8988T (cell line): ENCODE measurements at regions not wholly inside any gene's neighbourhood (a gene's known extent, or its start where the extent isn't known, plus 50 kb on each side); places are given as distances from the start of the nearest gene placed in this dataset.

Source experiments
- DNase-seq: peaks from one replicate; pipeline ENCODE4 v3.0.0; 2011

GRCh38 chr9:86679909-86680308 lies 267.4 kb downstream of the GAS1 start:
- DNase-seq: no peak

DNA sequence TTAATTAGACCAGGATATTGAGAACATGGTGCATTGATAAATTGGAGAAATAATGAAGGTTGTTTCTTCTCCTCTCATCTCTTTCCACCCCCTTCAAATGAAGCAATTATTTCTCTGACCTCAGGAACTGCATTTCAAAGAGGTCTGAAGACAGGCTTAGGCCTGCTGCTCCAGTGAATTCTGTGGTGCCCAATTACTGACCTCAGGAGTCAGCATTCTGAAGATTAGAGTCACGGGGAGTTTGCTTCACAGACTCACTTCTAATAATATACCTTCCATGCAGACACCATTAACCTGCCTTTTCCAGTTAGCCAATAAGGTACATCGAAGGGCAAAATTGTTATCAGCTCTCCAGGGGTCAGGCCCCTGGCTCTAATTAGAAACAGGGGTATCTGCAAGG lies 270.9 kb downstream of the GAS1 start:
- DNase-seq: no peak

- no peak for DNase-seq
These were observed 271.5 kb downstream of the GAS1 start for GRCh38 chr9:86675805-86676204.

- DNase-seq: no peak
These were observed 272.8 kb downstream of the GAS1 start for GRCh38 chr9:86674487-86674886.

- DNase-seq: no peak
These were observed 274.3 kb downstream of the GAS1 start for GRCh38 chr9:86672966-86673365.

GRCh38 chr9:86672301-86672700 lies 275.0 kb downstream of the GAS1 start:
- no peak for DNase-seq

DNA sequence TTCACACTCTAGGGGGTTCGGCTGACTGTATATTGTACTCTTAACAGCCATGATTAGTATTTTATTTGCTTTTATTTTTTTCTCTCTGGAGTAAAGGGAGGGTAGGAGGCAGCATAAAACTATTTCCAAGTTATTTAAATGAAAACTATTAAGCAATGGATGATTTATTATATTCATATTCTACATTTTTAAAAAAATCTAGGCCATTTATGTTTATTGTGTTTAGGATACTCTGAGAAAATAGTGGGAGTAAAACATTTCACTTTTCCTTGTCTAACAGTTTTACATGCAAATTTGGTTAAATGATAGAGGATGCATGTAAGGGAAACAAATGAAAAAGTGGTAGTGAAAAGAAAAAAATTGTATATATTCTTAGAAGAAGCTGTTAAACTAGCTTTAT lies 276.3 kb downstream of the GAS1 start:
- DNase-seq: no peak

DNA sequence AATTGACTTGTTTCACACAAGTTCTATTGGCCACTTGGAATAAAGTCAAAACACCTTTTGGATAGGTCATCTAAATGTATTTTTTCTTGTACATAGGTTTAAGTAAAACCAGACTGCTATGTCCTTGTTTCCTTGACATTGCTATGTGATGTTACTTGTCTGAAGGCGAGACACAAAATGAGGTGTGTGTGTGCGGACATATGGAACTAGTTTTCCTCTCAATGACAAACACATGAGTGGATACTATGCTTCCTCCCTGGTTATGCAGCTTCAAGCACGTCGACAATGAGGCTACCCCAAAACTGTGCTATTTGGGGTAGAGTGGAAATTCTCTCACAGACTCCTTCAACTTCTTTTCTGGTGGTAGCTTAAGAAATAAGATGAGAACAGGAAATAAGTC lies 276.8 kb downstream of the GAS1 start:
- DNase-seq: no peak

- no peak for DNase-seq
These were observed 277.2 kb downstream of the GAS1 start for GRCh38 chr9:86670076-86670475.

GRCh38 chr9:86669422-86669821 lies 277.9 kb downstream of the GAS1 start:
- no peak for DNase-seq

DNA sequence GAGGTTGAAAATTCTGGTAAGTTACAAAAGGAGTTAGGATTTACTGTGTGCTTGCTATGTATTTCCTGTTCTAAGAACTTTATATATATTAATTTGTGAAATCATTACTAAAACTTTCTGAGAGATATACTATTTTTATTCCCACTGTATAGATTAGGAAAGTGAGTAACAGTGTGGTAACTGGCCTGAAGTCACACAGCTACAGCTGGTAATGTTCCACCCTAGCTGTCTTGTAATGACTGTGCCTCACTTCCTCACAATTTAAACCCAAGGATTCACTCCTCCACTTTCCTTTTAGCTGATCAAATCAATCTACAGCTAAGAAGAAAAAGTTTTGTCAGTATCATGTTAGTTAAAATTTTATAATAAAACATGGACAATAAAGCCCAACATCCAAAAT lies 278.8 kb downstream of the GAS1 start:
- DNase-seq: no peak

- DNase-seq: no peak
These were observed 280.0 kb downstream of the GAS1 start for GRCh38 chr9:86667307-86667706.

DNA sequence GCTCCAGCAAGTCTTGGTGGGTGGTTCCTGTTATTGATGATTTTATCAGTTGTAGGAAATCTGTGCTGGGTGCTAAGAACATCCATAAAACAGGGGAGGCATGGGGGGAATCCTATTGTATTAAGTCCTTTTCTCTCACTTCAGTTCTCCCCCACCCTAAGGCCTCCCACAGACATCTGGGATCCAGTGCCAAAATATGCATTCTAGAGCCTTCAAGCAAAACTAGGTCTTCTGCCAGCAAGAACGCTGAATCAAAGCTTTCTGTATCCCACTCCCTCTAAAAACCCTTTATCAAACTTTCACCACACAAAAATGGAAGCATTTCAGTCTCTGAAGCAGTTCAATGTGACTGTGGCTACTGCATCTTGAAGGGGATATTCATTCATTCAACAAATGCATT lies 281.9 kb downstream of the GAS1 start:
- DNase-seq: no peak

GRCh38 chr9:86664603-86665002 lies 282.7 kb downstream of the GAS1 start:
- no peak for DNase-seq

- DNase-seq: no peak
These were observed 283.4 kb downstream of the GAS1 start for GRCh38 chr9:86663905-86664304.

DNA sequence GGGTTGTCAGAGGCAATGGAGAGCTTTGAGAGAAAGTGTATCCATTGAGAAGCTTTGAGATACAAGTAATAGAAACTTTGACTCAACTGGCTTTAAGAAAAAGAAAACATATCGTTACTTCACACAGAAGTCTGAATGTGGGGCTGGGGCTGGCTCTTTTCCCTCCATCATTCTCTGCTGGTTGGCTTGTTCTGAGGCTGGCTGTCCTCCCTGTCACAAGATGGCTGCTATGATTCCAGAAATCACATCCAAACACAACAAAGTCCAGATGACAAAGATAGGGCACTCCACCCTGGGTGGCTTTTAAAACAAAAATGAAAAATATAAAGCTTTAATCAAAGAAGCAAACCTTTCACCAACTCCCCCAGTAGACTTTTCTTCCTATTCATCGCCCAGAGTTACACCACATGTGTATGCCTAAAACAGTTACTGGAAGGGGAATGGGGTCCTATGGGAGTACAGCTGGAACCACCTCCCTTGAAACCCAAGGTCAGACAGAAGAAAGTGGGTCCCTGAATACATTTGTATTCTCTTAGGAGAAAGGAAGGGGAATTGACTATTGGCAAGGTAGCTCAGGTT lies 284.3 kb downstream of the GAS1 start:
- no peak for DNase-seq

DNA sequence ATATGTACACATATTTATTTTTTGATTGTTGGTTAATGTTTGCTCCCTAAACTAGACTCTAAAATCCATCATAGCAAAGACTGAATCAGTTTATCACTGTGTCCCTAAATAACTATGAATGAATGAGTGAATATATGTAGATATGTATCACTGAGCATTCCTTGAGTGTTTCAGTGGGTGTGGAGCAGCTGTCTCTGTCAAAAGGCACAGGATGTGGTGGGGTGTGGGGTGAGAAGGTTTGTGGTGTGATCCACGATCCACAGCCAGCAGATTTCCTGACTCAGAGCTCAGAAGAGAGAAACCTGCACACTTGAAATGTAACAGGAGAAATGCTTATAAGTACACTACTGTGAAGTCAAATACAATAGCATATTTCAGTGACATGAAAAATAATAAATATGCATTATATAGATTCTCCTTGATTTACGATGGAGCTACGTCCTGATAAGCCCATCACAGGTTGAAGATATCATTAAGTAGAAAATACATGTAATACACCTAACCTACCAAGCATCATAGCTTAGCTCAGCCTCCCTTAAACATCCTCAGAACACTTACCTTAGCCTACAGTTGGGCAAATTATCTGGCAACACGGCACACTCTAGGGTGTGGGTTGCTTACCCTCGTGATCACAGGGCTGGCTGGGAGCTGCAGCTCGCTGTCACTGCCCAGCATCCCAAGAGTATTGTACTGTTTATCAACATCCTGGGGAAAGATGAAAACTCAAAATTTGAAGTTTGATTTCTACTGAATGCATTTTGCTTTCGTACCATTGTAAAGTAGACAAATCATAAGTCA lies 287.0 kb downstream of the GAS1 start:
- DNase-seq: no peak

GRCh38 chr9:86659413-86660046 lies 287.8 kb downstream of the GAS1 start:
- no peak for DNase-seq

- no peak for DNase-seq
These were observed 292.2 kb downstream of the GAS1 start for GRCh38 chr9:86655147-86655546.

DNA sequence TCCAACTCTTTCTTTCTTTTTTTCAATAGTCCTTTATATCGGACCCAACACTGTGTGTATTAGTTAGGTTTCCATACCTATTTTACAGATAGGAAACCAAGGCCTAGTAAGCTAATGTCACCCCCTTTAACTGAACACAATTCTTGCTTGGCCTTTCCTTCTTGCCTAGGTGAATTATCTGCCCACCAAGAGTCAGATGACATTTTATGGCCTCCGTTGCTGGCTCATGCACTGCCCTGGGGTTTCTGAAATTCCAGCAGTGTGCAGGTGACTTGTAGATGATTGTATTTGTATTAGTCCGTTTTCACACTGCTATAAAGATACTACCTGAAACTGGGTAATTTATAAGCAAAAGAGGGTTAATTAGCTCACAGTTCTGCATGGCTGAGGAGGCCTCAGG lies 293.8 kb downstream of the GAS1 start:
- DNase-seq: no peak

- no peak for DNase-seq
These were observed 294.6 kb downstream of the GAS1 start for GRCh38 chr9:86652736-86653135.

DNA sequence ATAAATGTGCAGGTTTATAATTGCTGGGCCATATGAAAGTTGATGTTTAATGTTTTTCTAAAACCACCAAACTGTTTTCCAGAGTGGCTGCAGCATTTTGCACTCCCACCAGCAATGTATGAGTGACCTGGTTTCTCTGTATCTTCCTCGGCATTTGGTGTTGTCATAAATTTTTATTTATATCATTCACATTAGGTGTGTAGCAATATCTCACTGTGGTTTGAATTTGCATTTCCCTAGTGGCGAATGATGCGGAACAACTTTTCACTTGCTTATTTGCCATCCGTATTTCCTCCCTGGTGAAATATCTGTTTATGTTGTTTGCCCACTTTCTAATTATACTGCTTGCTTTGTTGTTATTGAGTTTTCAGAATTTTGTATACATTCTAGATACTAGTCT lies 295.7 kb upstream of the TUT7 start:
- no peak for DNase-seq

- DNase-seq: no peak
These were observed 294.6 kb upstream of the TUT7 start for GRCh38 chr9:86648828-86649170.

DNA sequence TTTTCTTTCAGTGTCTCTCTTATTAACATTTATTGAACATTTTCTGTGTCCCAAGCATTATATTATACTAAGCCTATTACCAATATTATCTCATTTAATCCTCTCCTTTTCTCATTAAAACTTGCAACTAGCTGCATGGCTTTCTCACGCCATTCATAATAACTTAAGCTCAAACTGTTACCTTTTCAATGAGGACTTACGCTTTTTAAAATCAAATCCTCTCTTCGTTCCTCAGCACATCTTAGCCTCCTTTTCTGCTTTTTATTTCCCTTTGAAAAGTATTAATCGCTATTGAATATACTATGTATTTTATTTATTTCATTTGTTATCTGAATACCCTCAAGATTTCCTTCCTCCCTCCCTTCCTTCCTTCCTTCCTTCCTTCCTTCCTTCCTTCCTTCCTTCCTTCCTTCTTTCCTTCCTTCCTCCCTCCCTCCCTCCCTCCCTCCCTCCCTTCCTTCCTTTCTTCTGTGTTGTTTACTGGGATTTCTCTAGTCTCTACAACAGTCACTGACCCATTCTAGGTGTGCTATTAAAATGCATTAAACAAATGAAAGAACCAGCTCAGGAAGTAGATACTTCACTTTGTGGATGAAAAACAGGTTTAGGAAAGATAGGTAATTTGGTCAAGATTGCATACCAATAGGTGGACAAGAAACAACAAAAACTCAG lies 294.1 kb upstream of the TUT7 start:
- no peak for DNase-seq
